Keratinocyte (primary cell): ENCODE measurements at regions not wholly inside any gene's neighbourhood (a gene's known extent, or its start where the extent isn't known, plus 50 kb on each side); places are given as distances from the start of the nearest gene placed in this dataset.

Source experiments
- DNase-seq: peaks from one replicate; pipeline ENCODE4 v3.0.0-alpha.2; 2011; ENCODE audit warnings: low read depth, missing footprints, low spot score
- FAIRE-seq: peaks from 2 replicates; lab custom pipeline; 2011; peaks lifted over from hg19 to GRCh38; lab: Jason Lieb, UNC
- H2AFZ ChIP-seq: 2 replicates; pipeline ENCODE4 v1.6.0; 2012; ENCODE audit warnings: low read length, control low read depth, inconsistent platforms; ENCODE audit not compliant: control insufficient read depth
- H3K27ac ChIP-seq: 2 replicates; pipeline ENCODE4 v1.5.1; 2011; ENCODE audit warnings: low read length; ENCODE audit not compliant: control insufficient read depth, insufficient read depth
- H3K27me3 ChIP-seq: 3 replicates; pipeline ENCODE4 v1.6.0; 2011; ENCODE audit warnings: low read length; ENCODE audit not compliant: control insufficient read depth, insufficient read depth; ENCODE audit errors: extremely low read depth
- H3K36me3 ChIP-seq, 2 experiments: 2 replicates in 1 of 2; 3 replicates in 1 of 2; pipeline ENCODE4 v1.5.1; 2011; ENCODE audit warnings: low read length in 2 of 2, mild to moderate bottlenecking in 1 of 2; ENCODE audit not compliant: control insufficient read depth in 2 of 2, insufficient read depth in 2 of 2; ENCODE audit errors: extremely low read depth in 1 of 2
- H3K4me1 ChIP-seq: 3 replicates; pipeline ENCODE4 v1.5.1; 2011; ENCODE audit warnings: low read length; ENCODE audit not compliant: control insufficient read depth, insufficient read depth; ENCODE audit errors: extremely low read depth
- H3K4me2 ChIP-seq: 3 replicates; pipeline ENCODE4 v1.6.0; 2011; ENCODE audit warnings: low read depth, low read length; ENCODE audit not compliant: control insufficient read depth, insufficient read depth; ENCODE audit errors: extremely low read depth
- H3K4me3 ChIP-seq, 3 experiments: fragments of 200-600 bp in 1 of 3; sonication (generic) in 1 of 3; 2 replicates in 2 of 3; 3 replicates in 1 of 3; pipeline ENCODE4 v1.5.1; 2011 to 2016; ENCODE audit warnings: low read length in 3 of 3, mild to moderate bottlenecking in 3 of 3, control low read depth in 2 of 3, inconsistent platforms in 1 of 3, low read depth in 1 of 3, mixed read lengths in 1 of 3, mixed run types in 1 of 3, moderate library complexity in 1 of 3; ENCODE audit not compliant: control insufficient read depth in 2 of 3, insufficient read depth in 2 of 3; ENCODE audit errors: extremely low read depth in 1 of 3
- H3K79me2 ChIP-seq: 2 replicates; pipeline ENCODE4 v1.6.0; 2012; ENCODE audit warnings: low read length; ENCODE audit not compliant: control insufficient read depth, insufficient read depth
- H3K9ac ChIP-seq: 3 replicates; pipeline ENCODE4 v1.6.0; 2011; ENCODE audit warnings: low read length; ENCODE audit not compliant: control insufficient read depth, insufficient read depth; ENCODE audit errors: extremely low read depth
- H3K9me1 ChIP-seq: 3 replicates; pipeline ENCODE4 v1.6.0; 2011; ENCODE audit warnings: low read length; ENCODE audit not compliant: control insufficient read depth, insufficient read depth; ENCODE audit errors: extremely low read depth
- H3K9me3 ChIP-seq: 2 replicates; pipeline ENCODE4 v1.5.1; 2012; ENCODE audit warnings: low read depth, low read length; ENCODE audit not compliant: control insufficient read depth
- H4K20me1 ChIP-seq: 3 replicates; pipeline ENCODE4 v1.6.0; 2011; ENCODE audit warnings: low read length; ENCODE audit not compliant: control insufficient read depth, insufficient read depth; ENCODE audit errors: extremely low read depth
- CTCF ChIP-seq, 3 experiments: IDR thresholded peaks in 1 of 3; conservative IDR thresholded peaks in 1 of 3; optimal IDR thresholded peaks in 1 of 3; 2 replicates in 2 of 3; 3 replicates in 1 of 3; pipeline versions ENCODE3 to v1.5.1; 2011; ENCODE audit warnings: low read length in 3 of 3, mild to moderate bottlenecking in 3 of 3, moderate library complexity in 2 of 3, control low read depth in 1 of 3, inconsistent platforms in 1 of 3; ENCODE audit not compliant: insufficient read depth in 2 of 3; ENCODE audit errors: extremely low read depth in 1 of 3
- EZH2 ChIP-seq: IDR thresholded peaks from one replicate; pipeline ENCODE4 v1.6.1; 2012; ENCODE audit warnings: inconsistent platforms, mild to moderate bottlenecking, low read length, moderate library complexity
- dilution Hi-C: fragments of 300-500 bp; cut with MboI; formaldehyde crosslinking; loops from one replicate; pipeline ENCODE4 v1.7.0; 2020; ENCODE audit warnings: low sequenced_read_pairs; ENCODE audit not compliant: extremely low pct_ligation_motif_present

DNA sequence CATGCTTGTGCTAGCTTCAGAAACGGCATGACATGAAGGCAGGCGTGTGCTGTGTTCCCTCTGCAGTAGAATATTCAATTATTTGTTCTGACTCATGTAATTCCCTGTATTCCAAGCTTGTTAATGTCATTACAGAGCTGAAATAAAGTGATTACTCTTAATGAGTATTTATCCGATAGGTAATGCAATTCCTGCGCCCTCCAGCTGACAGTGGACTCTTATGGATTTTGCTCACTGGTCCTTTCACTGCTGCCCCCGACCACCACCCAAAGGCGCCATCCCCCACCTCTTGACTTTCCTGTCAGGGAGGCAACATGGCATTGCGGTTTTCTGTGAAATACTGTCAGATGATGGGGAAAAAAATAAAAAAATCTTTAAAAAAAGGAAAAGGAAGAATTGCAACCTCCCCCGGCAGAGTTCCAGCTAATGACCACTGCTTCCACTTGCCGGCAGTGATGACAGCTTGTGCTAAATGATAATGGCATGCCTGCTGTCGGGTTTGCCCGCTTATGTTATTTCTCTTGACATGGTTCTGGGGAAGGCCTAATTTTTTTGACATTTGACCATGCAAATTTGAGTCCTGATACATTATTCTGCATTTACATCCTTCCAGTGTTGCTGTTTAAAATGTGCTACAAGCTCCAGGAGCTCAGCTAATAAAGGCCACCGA is 335.3 kb upstream of the ADAMTS16 start:
- Histone ChIP-seq H3K9ac (no peak overlapping the region), H3K9me3 (no peaks in the 10 kb centered on the region), H3K9me1 (no peaks in the 10 kb centered on the region), H4K20me1 (no peaks in the 10 kb centered on the region), H3K4me3 (no peak overlapping the region), H3K4me1 (no peaks in the 10 kb centered on the region), H3K79me2 (no peaks in the 10 kb centered on the region), H3K27ac (no peak overlapping the region), H3K36me3 (no peaks in the 10 kb centered on the region), H3K27me3 (no peaks in the 10 kb centered on the region), H2AFZ (no peak overlapping the region), H3K4me2 (no peak overlapping the region)
- dilution Hi-C loops = no loop called here
- no peak for TF ChIP-seq CTCF (optimal IDR thresholded peaks at IDR 0.05 in 1 of 3, IDR thresholded peaks at IDR 0.05 in 1 of 3, conservative IDR thresholded peaks at IDR 0.05 in 1 of 3; ENCODE audit: extremely low read depth in 1 of 3, insufficient read depth in 2 of 3, low read length in 3 of 3)
- TF ChIP-seq EZH2 = no peak
- FAIRE-seq (no peak), DNase-seq (no peak)

GRCh38 chr5:4815002-4815401 is 325.1 kb upstream of the ADAMTS16 start:
- dilution Hi-C loops = no loop called here

More at GRCh38 chr5:4815002-4815401, 325.1 kb upstream of the ADAMTS16 start:
- no peak overlapping the region for H2AFZ ChIP-seq
- H4K20me1 ChIP-seq = no peaks in the 10 kb centered on the region
- no peak overlapping the region for H3K4me2 ChIP-seq
- peaks cover 1% of the 10 kb centered on the region for H3K9me3 ChIP-seq
- H3K36me3 ChIP-seq = no peaks in the 10 kb centered on the region
- no peaks in the 10 kb centered on the region for H3K27me3 ChIP-seq
- H3K79me2 ChIP-seq = no peaks in the 10 kb centered on the region
- FAIRE-seq (no peak), DNase-seq (no peak)
- H3K27ac ChIP-seq = no peak overlapping the region
- H3K4me3 ChIP-seq = no peak overlapping the region
- H3K9ac ChIP-seq = no peak overlapping the region
- TF ChIP-seq CTCF (optimal IDR thresholded peaks at IDR 0.05 in 1 of 3, IDR thresholded peaks at IDR 0.05 in 1 of 3, conservative IDR thresholded peaks at IDR 0.05 in 1 of 3; ENCODE audit: extremely low read depth in 1 of 3, insufficient read depth in 2 of 3, low read length in 3 of 3) = no peak
- no peak for TF ChIP-seq EZH2
- no peaks in the 10 kb centered on the region for H3K4me1 ChIP-seq
- H3K9me1 ChIP-seq = no peaks in the 10 kb centered on the region
